ENCODE measurements at regions not wholly inside any gene's neighbourhood (a gene's known extent, or its start where the extent isn't known, plus 50 kb on each side); places are given as distances from the start of the nearest gene placed in this dataset.

DNA sequence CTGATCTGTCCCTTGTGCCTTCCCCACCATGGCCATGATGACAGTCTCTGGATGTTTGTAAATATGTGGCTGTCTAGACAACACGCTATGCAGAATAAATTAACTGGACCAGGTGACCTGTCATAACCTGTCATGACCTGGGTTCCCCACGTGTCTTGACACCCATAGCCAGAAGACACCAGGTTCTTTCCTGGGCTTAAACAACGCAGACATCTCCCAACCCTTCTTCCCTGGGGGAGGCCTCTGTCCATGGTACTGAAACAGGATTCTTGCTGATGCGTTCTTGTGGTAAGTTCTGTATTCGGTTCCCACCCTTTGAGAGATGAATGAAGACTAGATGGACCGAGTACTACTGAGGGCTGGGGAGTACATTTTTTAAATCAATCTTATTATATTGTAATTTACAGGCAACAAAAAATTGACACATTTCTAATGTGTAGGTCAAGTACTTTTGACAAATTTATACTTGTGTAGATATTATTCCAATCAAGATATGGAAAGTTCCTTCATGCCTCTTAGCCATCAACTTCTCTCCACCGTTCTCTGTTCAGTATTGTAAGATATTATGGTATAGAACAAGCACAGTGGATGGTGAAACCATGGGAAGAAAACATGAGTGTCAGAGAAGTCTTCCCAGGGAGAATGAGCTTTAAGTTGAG lies 738.8 kb downstream of the PTPRU start:
- DNase-seq = no peak

DNA sequence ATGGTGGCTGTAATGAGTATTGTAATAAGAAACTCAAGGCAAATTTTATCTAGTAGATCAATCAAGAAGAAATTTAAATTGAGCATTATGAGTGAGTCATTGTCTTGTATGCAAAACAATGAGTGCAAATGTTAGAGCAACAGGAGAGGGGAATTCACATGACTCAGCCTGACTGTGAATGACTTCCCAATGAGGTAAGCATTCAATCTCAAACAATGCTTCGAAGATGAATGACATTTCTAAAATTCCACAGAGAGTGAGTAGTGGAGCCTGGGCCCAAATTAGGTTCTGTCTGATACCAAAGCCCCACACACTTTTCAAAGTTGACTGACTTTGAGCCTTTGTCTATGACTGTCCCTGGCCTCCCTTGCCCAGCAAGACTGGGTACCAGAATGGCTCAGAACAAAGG lies 738.0 kb downstream of the PTPRU start:
- DNase-seq = no peak

DNA sequence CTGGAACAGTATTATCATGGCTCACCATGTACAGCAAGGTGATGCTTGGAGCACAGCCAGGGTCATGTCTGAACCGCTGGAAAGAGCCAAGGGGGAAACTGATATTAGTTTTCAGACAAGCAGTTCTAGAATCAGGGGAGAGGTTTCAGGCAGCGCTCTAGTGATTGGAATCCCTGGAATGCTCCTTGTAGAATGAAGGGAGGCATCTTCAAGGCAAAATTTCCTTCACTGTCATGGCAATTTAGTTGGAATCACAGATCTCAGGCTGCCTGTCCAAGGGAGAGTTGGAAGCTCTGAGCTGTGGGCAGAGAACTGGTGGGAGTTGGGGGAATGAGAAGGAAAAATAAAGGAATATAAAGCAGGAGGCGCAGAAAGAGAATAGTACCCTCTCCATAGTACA lies 737.1 kb downstream of the PTPRU start:
- no peak for DNase-seq

DNA sequence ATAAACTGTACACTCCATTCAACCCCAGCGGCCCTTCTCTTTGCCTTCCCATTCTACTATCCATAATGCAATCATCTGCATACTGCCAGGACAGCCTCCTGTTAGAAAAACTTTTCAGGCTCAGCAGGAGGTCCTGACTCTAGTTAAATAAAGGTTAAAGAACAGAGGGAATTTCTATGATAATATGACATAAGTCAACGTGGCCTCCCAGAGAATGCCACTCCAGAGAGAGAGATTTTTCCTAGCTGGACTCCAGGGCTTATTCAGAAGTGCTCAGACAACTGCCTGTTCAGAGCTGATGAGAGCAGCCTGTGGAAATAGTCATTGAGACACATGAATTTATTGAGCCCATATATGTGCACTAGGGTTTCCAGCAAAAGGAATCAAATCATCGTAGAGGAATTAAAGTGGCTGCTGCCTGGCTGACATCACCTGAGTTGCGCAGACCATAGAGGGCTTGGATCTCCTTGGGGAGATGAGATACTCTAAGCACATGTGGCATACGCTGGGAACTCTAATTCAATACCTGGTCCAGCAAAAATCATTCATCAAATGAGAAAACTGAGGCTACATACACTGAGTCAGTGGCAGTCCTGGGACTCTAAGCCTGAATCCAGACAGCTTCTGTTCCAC lies 736.2 kb downstream of the PTPRU start:
- DNase-seq = no peak

DNA sequence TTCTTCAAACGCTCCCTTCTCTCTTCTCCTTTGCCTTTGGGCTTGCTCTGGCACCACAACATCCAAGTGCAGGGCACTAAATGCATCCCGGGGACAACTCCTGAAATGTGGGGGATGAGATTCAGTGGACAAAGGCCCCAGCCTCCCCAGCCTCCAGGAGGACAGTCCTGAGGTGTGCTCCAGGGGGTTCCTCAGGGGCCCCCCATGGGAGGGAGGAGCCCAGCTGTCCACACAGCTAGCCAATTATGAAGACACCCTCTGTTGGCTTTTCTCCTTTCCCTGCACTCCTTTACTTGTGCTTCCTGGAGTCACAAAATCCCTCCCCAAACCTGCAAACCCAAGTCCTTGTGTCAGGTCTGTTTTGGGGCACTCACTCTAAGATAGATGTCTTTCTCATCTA lies 735.4 kb downstream of the PTPRU start:
- no peak for DNase-seq

DNA sequence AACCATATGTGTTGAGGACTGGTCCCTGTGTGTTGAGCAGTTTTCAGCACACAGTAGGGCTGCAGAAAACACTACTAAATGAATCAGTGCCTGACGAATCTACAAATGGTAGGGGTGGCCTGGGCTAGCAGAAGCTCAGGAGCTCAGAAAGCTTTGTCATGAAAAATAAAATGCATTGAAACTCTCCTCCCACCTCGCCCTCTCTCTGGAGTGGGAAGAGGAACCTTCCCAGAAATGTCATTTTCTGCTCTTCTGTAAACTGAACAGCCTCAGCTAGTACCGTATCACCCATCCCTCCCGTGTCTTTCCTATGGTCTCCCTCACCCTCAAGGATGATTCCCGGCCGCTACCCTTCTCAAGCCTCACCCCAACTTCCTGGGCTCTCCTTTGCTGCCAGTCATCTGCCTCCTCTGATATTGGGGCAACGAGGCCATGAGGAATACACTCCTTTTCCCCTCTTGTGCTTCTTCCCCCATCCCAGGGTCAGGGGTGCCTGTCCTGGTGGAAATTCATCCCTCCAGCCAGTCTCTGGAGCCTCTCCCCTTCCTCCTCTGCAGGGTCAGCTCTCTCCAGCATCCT lies 734.5 kb downstream of the PTPRU start:
- peak in 1 of 2 donors; percentile 7 for DNase-seq

DNA sequence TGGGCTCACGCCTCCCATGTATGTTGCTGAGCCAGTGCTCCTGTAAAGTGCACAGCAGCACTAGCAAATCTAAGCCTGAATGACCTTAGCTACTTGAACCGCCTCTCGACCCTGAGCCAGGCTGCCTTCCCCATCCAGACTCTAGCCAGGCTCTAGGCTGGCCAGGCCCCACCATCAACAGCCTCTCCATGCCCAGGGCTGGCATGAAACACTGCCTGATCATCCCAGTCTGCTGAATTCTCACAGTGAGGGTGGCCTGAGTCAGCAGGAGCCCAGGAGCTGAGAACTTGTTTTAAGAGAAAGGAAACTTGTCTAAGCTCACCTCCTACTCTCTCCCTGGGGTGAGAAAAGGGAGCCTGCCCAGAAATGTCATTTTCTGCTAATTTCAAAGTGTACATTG lies 733.3 kb downstream of the PTPRU start:
- DNase-seq = no peak

DNA sequence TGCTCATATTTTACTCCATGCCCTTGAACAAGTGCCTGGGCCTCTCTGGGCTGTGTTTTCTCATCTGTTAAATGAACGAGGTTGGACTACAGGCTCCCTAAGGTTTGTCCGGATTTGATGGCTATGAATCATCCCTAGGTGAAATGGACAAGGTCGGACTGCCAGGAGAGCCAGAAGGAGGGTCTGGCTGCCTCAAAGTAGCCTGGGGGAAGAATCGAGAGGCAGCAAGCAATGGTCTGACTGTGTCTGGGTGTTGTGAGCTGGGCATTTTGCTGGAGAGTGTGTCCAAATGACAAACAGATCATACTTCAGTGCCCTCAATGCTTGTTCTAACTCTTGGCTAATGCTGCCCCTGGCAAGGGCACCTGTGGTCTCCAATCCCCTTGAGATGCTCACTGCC lies 730.9 kb downstream of the PTPRU start:
- DNase-seq = no peak

DNA sequence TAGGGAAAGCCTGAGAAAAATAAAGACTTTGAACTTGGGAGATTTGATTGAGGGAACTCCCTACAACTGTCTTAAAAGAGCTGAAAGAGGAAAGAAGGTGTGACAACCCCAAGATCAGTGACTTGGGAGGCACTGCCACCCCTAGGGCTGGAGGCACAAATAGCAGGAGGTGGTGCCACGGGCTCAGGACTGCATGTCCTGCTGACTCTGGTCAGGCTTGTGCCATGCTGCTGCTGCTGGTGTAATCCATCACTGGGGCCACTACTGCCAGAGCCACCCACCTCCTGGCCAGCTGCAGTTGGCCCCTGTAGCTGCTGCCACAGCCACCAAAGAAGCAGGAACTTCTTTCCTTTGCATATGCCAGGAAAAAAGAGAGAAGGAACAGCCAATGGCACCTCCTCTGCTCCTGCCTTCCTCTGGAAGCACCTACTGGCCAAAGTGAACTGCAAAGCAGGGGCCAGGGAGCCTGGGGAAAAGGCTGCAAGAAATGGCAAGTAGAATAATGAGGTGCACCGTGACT lies 730.3 kb downstream of the PTPRU start:
- no peak for DNase-seq

DNA sequence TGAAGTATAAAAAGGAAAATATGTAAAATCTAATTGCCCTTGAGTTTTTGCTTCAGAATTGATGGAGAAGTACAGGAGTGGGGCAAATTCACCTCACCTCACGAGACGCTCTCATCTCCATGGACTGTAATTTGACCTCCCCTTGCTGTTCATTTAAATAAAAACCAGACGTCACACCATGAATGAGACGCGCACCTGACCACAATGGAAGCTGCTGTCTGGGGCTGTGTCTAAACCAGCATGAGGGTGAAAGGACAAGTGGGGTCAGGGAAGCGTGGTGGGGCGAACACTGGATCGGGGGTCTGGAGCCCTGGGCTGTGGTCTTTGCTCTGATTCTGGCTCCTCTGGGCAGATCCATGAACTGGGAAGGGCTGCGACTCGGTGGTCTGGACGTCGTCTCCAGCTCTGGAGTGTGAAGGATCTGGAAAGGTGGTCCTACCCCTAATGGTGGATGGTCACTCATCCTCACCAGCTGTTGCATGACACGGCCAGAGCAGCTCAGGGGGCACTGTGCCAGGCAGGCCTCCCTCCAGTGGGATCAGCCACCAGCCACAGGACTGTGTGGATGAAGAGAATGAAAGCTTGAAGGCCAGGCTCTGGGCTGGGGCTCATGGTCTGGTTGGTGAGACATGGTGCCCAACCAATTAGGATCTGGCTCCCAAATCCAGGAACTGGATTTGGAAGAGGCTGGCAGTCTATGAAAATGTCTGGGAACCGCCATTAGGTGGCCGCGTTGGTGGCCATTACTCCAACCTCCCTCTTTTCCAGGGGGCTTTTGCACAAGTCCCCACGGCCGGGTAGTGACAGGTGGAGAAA lies 728.6 kb downstream of the PTPRU start:
- no peak for DNase-seq

DNA sequence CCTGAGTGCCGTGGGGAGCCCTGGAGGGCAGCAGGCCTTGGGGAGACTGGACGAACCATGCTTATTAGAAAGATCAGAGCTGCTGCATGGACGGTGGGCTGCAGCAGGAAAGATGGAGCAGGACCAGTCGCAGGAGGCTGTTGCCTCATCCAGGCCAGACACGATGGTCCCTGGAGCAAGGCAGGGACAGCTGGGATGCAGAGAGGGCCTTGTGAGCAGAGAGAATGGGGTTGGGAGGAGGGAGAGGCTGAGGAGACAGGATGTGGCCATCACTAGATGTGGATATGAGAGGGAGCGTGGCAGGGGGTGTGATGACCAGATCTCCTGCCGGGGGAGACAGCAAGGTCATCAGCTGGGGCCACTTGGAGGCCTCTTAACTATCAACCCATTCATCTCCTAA lies 727.6 kb downstream of the PTPRU start:
- no peak for DNase-seq

DNA sequence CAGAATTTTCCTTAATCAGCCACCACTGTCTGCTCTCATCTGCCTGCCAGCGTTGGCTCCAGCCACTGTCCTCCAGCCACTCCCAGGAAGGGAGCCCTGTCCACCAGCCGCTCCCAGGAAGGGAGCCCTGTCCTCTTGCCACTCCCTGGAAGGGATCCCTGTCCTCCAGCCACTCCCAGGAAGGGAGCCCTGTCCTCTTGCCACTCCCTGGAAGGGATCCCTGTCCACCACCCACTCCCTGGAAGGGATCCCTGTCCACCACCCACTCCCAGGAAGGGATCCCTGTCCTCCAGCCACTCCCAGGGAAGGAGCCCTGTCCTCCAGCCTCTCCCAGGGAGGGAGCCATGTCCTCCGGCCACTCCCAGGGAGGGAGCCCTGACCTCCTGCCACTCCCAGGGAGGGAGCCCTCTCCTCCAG lies 726.5 kb downstream of the PTPRU start:
- DNase-seq = no peak

DNA sequence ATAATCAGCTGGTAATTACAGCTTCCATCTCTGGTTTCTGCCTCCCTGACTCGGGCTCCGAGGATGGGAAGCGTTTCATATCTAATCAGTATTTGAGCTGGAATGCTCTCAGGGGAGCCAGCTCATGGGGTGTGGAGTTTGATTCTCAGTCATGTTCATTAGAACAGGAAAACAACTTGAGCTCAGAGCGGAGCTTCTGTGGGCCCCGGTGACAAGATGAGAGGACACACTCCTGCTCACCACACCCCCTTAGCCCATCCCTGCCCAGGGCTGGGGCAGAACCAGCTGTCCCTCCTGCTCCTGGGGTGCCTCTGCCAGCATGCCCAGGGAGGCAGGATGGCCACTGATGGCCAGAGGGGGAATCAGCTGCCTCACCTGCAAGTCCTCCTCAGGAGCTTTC lies 726.0 kb downstream of the PTPRU start:
- DNase-seq = no peak

DNA sequence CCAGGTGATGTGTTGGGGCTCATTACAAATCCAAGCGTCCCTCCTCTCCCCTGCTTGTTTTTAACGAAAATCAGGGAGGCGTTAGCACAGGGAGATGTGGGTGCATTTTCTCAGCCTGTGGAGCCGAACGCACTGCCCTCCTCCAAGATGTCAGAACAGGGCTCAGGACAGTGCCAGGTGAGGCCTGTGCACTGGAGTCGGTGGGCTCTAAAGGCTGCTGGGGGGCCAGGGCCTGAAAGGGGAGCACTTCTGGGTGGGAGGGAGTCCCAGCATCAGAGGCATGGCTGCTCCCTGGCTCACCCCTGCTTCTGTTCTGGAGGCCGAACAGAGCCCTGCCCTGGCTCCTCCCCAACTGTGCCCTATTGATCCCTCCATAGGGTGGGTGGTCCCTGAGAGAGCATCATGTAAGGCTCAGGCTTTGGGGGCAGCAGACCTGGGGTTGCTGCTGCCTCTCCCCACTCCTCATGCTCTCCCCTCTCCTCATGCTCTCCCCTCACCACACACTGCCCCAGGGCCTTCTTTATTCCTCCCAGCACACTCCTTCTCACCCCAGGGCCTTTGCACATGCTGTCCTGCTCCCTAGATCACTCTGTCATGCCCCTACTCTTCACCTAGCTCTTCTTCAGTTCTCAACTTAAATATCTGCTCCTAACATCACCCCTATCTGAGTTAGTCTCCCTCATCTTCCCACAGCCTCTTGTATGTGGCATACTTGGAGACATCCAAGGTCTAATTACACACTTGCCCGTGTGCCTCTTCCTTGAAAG lies 725.2 kb downstream of the PTPRU start:
- DNase-seq = no peak

DNA sequence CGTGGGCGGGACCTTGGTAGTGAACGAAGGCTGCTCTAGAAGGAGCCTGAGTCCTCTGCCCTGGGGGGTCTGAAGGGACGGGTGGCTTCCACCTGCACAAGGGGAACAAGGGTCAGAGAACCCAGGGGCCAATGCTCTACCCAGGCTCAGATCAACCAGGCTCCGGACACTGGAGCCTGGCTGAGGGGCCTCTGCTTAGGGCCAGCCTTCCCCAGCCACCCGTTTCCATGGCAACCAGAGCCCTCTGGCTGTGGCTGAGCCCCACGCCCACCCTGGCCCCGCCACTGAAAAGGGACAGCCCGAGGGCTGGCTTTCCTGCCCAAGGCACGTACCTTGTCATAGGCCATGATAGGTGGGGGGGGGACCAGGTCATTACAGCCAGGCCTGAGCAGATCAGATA lies 724.6 kb downstream of the PTPRU start:
- no peak for DNase-seq

DNA sequence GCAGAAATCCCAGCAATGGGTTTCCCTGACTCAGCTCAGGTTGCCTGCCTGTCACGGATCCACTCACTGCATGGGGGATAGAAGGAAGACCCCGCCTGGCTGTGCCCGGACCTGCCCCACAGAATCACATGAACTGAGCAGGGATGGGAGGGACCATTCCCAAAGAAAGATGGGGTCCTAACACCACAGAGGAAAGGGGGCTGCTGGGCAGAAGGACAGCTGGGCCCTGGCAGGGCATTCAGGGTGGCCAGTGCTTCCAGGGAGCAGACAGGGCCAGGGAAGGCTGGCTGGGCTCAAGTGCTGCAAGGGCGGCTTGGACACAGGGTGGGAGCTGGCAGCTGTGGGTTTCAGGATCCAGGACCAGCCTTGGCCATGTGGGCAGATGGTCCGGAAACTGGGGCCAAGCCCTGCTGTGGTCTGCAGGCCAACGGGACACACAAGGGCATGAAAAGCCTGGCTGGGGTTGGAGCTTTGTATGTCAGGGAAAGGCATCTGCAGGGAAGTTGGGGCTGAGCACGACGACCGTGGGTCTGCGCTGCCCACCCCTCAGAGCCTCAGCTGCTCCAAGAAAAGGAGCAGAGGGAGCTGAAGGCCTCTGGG lies 723.9 kb downstream of the PTPRU start:
- no peak for DNase-seq

DNA sequence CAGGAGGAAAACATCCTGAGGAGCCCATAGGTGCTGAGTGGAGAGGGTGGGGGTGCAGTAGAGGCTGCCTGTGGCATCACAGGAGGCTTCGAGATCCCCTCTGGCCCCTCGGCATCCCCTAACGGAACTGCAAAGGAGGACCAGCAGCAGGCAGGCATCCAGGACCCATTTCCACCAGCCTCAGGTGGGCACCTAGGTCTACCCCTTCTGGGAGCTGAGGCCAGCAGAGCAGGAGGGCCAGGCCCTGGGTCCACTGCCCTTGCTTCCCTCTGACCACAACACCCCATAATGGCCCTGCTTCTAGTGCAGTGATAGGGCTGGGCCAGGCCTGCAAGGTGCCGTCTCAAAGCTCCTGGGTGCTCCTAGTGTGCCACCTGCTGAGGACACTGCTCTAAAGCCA lies 723.0 kb downstream of the PTPRU start:
- DNase-seq = no peak

DNA sequence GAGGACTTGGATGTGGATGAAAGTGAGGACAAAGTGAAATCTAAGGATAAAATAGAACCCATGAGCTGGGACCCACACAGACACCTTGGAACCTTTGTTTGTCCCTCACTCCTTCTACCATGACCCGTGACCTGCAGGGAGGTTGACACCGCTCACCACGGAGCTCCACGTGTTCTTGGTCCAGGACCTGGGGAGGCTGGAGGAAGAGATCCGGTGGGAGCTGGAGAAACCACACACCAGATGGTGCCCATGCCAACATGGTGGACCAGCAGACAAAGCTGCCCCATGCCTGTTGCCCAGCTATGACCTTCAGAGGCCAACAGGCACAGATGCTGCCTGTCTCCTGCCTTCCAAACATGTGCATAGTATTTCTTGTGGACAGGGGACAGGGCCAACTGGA lies 721.9 kb downstream of the PTPRU start:
- DNase-seq = no peak

DNA sequence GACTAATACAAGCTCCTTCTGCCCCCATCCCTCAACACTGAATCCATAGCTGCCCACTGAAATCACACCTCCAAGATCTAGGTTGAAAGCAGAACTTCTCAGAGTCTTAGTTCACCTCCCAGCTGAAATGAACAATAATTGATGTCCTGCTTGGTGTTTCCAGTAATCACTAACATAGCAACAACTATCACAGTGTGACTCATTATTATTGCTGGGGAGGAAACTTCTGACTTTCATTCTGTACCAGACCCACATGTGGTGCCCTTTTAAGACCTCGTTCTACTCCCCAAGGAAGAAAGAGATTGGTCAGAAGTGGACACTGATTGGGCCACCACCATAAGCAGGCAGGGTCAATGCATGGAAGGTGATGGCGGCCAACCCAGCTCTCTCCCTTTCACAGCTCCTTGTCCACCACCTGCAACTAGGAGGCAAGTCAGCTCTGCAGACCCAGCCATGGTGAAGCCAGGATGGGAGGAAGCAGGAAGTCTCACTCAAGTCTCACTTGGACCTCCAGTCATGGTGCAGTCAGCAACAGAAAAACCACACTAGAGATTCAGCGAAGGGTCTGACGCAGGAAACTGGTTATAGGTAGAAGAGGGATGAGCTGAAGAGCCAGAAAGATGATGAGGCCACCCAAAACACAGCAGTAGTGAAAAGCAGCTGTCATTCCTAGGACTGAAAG lies 720.2 kb downstream of the PTPRU start:
- no peak for DNase-seq

DNA sequence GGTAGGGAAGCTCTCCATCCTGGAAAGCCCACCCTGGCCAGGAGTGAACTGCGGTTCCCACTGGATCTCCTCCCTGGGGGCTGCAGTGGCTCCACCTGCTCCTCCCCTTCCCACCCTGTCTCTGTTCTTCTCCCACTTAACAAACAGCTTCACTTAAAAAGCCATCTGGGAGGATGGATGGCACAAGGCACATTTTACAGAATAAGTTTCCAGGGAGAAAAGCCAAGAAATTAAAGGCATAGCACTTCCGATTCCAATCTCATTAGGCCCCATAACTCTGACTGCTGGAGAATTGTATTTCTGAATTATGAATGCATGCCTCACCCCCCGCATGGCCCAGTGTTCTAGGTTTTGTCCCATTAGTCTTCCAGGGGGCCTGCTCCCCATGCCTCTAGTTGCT lies 718.3 kb downstream of the PTPRU start:
- DNase-seq = no peak

DNA sequence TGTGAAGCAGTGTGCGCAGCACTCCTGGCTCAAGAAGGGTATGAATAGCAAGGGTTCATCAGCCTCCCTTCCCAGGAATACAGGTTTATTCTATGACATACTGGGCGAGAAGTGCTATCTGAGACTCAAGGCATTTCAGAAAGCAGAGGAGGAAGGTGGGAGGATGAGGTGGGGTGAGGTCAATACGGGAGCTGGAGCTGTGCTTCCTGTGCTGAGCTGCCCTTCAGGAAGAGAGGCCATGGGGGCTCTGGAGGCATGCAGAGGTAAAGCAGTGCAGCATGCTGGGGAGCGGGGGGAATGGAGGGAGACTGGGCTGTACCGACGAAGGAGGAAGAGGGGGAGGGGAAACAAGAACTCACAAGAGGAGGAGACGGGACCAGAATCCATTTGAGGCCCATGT lies 717.6 kb downstream of the PTPRU start:
- no peak for DNase-seq

DNA sequence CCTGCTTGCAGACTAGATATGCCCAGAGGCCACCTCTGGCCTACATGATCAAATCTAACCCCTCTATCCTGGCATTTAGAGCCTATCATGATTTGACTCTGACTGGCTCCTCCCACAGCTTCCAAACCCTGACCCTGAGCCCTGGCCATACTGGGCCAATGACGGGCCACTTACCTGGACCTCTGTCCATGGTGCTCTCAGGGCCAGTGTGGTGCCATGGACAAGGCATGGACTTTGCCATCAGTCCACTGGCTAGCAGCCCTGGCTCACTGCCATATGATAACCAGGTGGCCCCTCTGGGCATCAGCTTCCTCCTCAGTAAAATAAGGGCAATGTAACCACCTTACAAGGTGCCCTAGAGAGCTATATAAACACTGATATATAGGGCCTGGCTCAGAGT lies 713.4 kb downstream of the PTPRU start:
- no peak for DNase-seq
